Fibroblast of the aortic adventitia (primary cell): ENCODE measurements at regions not wholly inside any gene's neighbourhood (a gene's known extent, or its start where the extent isn't known, plus 50 kb on each side); places are given as distances from the start of the nearest gene placed in this dataset.

ENCODE experiments used
- DNase-seq: peaks from one replicate; pipeline ENCODE4 v3.0.0-alpha.2; 2010; ENCODE audit warnings: low read depth
- H3K4me3 ChIP-seq: 2 replicates; pipeline ENCODE4 v1.5.1; 2011; ENCODE audit warnings: low read depth, mild to moderate bottlenecking, control low read depth, low read length, moderate library complexity
- CTCF ChIP-seq: IDR thresholded peaks from 2 replicates; pipeline ENCODE4 v1.5.1; 2011; ENCODE audit warnings: mild to moderate bottlenecking, low read length, control low read depth, inconsistent platforms; ENCODE audit not compliant: insufficient read depth

DNA sequence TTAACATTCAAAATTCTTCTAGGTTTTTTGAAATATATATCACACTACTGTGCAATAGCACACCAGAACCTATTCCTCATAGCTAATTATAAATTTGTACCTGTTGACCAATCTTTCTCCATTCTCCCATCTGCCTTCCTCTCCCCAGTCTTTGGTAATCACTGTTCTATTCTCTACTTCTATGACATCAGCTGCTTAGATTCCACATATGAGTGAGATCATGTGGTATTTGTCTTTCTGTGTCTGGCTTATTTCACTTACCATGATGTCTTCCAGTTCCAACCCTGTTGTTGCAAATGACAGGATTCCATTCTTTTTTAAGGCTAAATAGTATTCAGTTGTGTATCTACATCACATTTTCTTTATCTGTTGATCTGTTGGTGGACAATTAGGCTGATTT lies 54.4 kb upstream of the CCDC6 start:
- TF ChIP-seq CTCF: no peak
- H3K4me3 ChIP-seq: no peak overlapping the region
- DNase-seq: peak; percentile 3

DNA sequence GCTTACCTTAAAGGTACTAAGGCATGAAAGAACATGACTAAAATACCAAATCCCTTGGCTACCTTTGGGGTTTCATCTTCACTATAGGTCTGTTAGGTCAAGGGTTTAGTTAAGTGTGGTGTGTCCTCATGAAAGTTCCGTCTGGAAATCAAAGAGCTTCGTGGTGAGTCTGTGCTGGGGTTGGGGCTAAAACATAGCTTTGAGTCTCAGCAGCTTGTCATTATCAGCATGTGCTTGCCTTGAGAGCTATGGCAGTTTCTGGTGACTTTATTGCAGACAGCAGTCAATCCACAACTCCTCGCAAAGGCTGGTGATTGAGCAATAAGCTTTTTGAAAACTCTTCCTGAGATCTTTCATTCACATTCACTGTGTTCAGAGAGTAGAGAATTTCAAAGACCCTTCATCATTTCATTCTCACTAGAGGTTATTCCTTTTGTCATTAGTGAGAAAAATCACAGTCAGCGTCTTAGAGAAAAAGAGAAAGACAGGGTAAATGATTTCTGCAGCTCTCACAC lies 53.2 kb upstream of the CCDC6 start:
- TF ChIP-seq CTCF: no peak
- DNase-seq: no peak

GRCh38 chr10:59958882-59959281 lies 52.5 kb upstream of the CCDC6 start:
- no peak for TF ChIP-seq CTCF
- no peak for DNase-seq
- H3K4me3 ChIP-seq: no peak overlapping the region

More for the DNA sequence above, 53.2 kb upstream of the CCDC6 start:
- H3K4me3 ChIP-seq: no peak overlapping the region

DNA sequence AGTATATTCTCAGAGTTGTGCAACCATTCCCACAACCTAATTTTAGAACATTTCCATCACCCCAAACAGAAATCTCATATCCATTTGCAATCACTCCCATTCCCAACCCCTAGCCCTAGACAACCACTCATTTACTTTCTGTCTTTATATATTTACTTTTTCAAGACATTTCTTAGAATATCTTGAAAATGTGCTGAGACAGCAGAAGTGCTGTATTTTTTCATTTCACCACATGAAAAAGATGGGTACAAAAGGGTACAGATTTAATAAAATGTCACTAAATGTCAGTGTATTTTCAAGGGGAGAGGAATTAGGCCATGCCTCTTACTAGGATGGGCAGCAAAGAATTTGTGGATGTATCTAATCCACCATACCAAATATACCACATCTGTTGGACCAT lies 51.6 kb upstream of the CCDC6 start:
- no peak for TF ChIP-seq CTCF
- DNase-seq: no peak

More for the DNA sequence above, 51.6 kb upstream of the CCDC6 start:
- no peak overlapping the region for H3K4me3 ChIP-seq
